HEK293 (cell line): ENCODE measurements at regions not wholly inside any gene's neighbourhood (a gene's known extent, or its start where the extent isn't known, plus 50 kb on each side); places are given as distances from the start of the nearest gene placed in this dataset.
"Not testable (repeated sequence)": the region's sequence is repeated elsewhere in the genome, so short reads cannot be mapped to it uniquely, and the experiment has no call there.

Source experiments
- CTCF ChIA-PET: fragments of 350-600 bp; formaldehyde crosslinking; extraction: SDS; loops from one replicate; lab custom pipeline; 2021; ENCODE audit warnings: antibody characterized with exemption; lab: Yijun Ruan, JAX
- POLR2A ChIA-PET: fragments of 300-600 bp; formaldehyde crosslinking; extraction: SDS; loops from one replicate; lab custom pipeline; 2020; ENCODE audit warnings: antibody characterized with exemption, inconsistent platforms; lab: Yijun Ruan, JAX
- H3K27ac ChIP-seq: fragments of 200-500 bp; sonication (Bioruptor generic); 2 replicates; pipeline ENCODE4 v1.5.1; 2014; ENCODE audit warnings: low read depth, low read length, control low read depth, inconsistent platforms; ENCODE audit errors: extremely low read depth
- H3K36me3 ChIP-seq, 2 experiments: fragments of 200-500 bp in 1 of 2; sonication (Bioruptor generic) in 1 of 2; 1 replicate in 1 of 2; 2 replicates in 1 of 2; pipeline ENCODE4 v1.5.1; 2014 to 2017; ENCODE audit warnings: inconsistent platforms in 2 of 2, low read length in 2 of 2; ENCODE audit not compliant: control insufficient read depth in 2 of 2, insufficient read depth in 1 of 2
- H3K4me1 ChIP-seq: fragments of 200-500 bp; sonication (Bioruptor generic); 2 replicates; pipeline ENCODE4 v1.5.1; 2014; ENCODE audit warnings: mild to moderate bottlenecking, low read length, inconsistent platforms; ENCODE audit not compliant: control insufficient read depth, insufficient read depth
- H3K4me3 ChIP-seq: 2 replicates; pipeline ENCODE4 v1.5.1; 2011; ENCODE audit warnings: low read depth, mild to moderate bottlenecking, control low read depth, low read length, moderate library complexity
- H3K9me3 ChIP-seq: fragments of 200-500 bp; sonication (Bioruptor generic); 2 replicates; pipeline ENCODE4 v1.5.1; 2014; ENCODE audit warnings: low read depth, low read length, inconsistent platforms; ENCODE audit not compliant: control insufficient read depth, insufficient read depth
- GFI1B ChIP-seq: fragments of 450-650 bp; formaldehyde crosslinking; IDR thresholded peaks from 2 replicates; pipeline ENCODE4 v1.5.1; 2016; ENCODE audit warnings: missing biosample characterization, missing genetic modification characterization
- GLI4 ChIP-seq: fragments of 450-650 bp; formaldehyde crosslinking; IDR thresholded peaks from 2 replicates; pipeline ENCODE4 v1.5.1; 2016; ENCODE audit warnings: missing biosample characterization, missing genetic modification characterization
- SCRT1 ChIP-seq: fragments of 450-650 bp; formaldehyde crosslinking; IDR thresholded peaks from 2 replicates; pipeline ENCODE4 v1.5.1; 2016; ENCODE audit warnings: missing biosample characterization, missing genetic modification characterization, borderline replicate concordance
- SETDB1 ChIP-seq: IDR thresholded peaks from one replicate; pipeline ENCODE4 v1.6.1; 2017; ENCODE audit warnings: mild to moderate bottlenecking, low read length, moderate library complexity, mixed read lengths; ENCODE audit not compliant: insufficient read length
- ZNF174 ChIP-seq: fragments of 450-650 bp; formaldehyde crosslinking; IDR thresholded peaks from 2 replicates; pipeline ENCODE4 v1.5.0; 2017; ENCODE audit warnings: missing biosample characterization, mild to moderate bottlenecking, missing genetic modification characterization
- ZNF19 ChIP-seq: fragments of 450-650 bp; formaldehyde crosslinking; IDR thresholded peaks from 2 replicates; pipeline ENCODE4; 2016; ENCODE audit warnings: missing biosample characterization, missing genetic modification characterization, low read depth
- ZNF2 ChIP-seq: fragments of 450-650 bp; formaldehyde crosslinking; IDR thresholded peaks from 2 replicates; pipeline ENCODE4 v1.5.1; 2016; ENCODE audit warnings: missing biosample characterization, missing genetic modification characterization
- ZNF23 ChIP-seq: fragments of 450-650 bp; formaldehyde crosslinking; IDR thresholded peaks from 2 replicates; pipeline ENCODE4 v1.5.1; 2016; ENCODE audit warnings: missing biosample characterization, missing genetic modification characterization, borderline replicate concordance
- ZNF530 ChIP-seq: fragments of 450-650 bp; formaldehyde crosslinking; IDR thresholded peaks from 2 replicates; pipeline ENCODE4 v1.5.1; 2016; ENCODE audit warnings: low read depth, missing biosample characterization, missing genetic modification characterization
- ZNF549 ChIP-seq: fragments of 450-650 bp; IDR thresholded peaks from 2 replicates; pipeline ENCODE4 v1.5.1; 2018; ENCODE audit warnings: missing biosample characterization, missing genetic modification characterization, mild to moderate bottlenecking, inconsistent platforms, moderate library complexity
- ZNF610 ChIP-seq: fragments of 450-650 bp; formaldehyde crosslinking; IDR thresholded peaks from 2 replicates; pipeline ENCODE4 v1.5.1; 2016; ENCODE audit warnings: missing biosample characterization, missing genetic modification characterization, borderline replicate concordance
- ZNF660 ChIP-seq: fragments of 450-650 bp; IDR thresholded peaks from 2 replicates; pipeline ENCODE4 v1.5.1; 2018; ENCODE audit warnings: missing biosample characterization, mild to moderate bottlenecking, missing genetic modification characterization
- ZNF692 ChIP-seq: fragments of 450-650 bp; formaldehyde crosslinking; IDR thresholded peaks from 2 replicates; pipeline ENCODE4 v1.5.1; 2016; ENCODE audit warnings: missing biosample characterization, missing genetic modification characterization
- ZNF776 ChIP-seq: fragments of 450-650 bp; formaldehyde crosslinking; IDR thresholded peaks from 2 replicates; pipeline ENCODE4 v1.5.0; 2017; ENCODE audit warnings: missing biosample characterization, missing genetic modification characterization, borderline replicate concordance
- ZNF785 ChIP-seq: fragments of 450-650 bp; formaldehyde crosslinking; IDR thresholded peaks from 2 replicates; pipeline ENCODE4 v1.5.1; 2016; ENCODE audit warnings: missing biosample characterization, missing genetic modification characterization
- ZNF837 ChIP-seq: fragments of 450-650 bp; formaldehyde crosslinking; IDR thresholded peaks from 2 replicates; pipeline ENCODE4 v1.5.1; 2016; ENCODE audit warnings: missing biosample characterization, missing genetic modification characterization
- TF ChIP-seq, protein P1 (sequence below): fragments of 450-650 bp; formaldehyde crosslinking; IDR thresholded peaks from 2 replicates; pipeline ENCODE4 v1.5.1; 2016; ENCODE audit warnings: missing biosample characterization, missing genetic modification characterization
- TF ChIP-seq, protein P2 (sequence below): fragments of 450-650 bp; formaldehyde crosslinking; IDR thresholded peaks from 2 replicates; pipeline ENCODE4 v1.5.1; 2017; ENCODE audit warnings: missing biosample characterization, missing genetic modification characterization
- TF ChIP-seq, protein P3 (sequence below): fragments of 450-650 bp; formaldehyde crosslinking; IDR thresholded peaks from 2 replicates; pipeline ENCODE4 v1.5.1; 2016; ENCODE audit warnings: missing biosample characterization, missing genetic modification characterization
- TF ChIP-seq, protein P4 (sequence below): fragments of 450-650 bp; formaldehyde crosslinking; conservative IDR thresholded peaks from 2 replicates; pipeline ENCODE4 v1.5.1; 2016; ENCODE audit warnings: low read depth, missing biosample characterization, missing genetic modification characterization

DNA sequence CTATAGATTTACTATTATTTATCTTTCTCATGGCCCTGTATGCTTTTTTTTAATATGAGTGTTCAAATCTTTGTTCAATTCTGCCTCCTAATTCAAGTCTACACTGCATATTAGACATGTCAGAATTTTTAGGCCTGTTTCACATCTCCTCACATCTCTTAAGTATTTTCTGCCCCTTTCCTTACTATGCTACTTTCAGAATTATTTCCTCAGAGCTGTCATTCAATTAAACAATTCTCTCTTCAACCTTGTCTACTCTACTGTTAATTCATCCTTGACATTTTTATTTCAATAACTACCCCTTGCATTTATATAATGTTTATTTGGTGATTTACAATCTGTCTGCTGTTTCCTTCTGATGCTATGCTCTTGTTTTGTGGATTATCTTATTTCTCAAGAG, 91.1 kb downstream of the CAPZA3 start:
- Histone ChIP-seq H3K4me1 (no peaks in the 10 kb centered on the region), H3K36me3 (no peaks in the 10 kb centered on the region)
- TF ChIP-seq ZNF19 (tag by site-specific recombination) (no peak), ZNF785 (tag by site-specific recombination) (no peak), ZNF2 (no peak), SETDB1 (peak; percentile 55), ZNF610 (no peak), ZNF530 (tag by site-specific recombination) (peak; percentile 53; the same call in 1 of the 2 replicates), ZNF837 (tag by site-specific recombination) (no peak), ZNF549 (no peak), ZNF692 (tag by site-specific recombination) (no peak), GLI4 (tag by site-specific recombination) (no peak)
- TF ChIP-seq, protein P1, sequence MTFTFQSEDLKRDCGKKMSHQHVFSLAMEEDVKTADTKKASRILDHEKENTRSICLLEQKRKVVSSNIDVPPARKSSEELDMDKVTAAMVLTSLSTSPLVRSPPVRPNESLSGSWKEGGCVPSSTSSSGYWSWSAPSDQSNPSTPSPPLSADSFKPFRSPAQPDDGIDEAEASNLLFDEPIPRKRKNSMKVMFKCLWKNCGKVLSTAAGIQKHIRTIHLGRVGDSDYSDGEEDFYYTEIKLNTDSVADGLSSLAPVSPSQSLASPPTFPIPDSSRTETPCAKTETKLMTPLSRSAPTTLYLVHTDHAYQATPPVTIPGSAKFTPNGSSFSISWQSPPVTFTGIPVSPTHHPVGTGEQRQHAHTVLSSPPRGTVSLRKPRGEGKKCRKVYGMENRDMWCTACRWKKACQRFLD (tag by site-specific recombination) = no peak
- TF ChIP-seq, all 188 proteins: peak for 2
- H3K4me3 ChIP-seq = no peak overlapping the region
- ChIA-PET POLR2A (no interaction called here), CTCF (no interaction called here)
- H3K27ac ChIP-seq = no peak overlapping the region
- H3K9me3 ChIP-seq = no peaks in the 10 kb centered on the region

DNA sequence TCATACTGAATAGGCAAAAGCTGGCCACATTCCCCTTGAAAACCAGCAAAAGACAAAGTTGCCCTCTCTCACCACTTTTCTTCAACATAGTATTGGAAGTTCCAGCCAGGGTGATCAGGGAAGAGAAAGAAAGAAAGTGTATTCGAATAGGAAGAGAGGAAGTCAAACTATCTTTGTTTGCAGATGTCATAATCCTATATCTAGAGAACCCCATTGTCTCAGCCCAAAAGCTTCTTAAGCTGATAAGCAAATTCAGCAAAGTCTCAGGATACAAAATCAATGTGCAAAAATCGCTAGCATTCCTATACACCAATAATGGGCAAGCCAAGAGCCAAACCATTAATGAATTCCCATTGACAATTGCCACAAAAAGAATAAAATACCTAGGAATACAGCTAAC, 95.0 kb downstream of the CAPZA3 start:
- CTCF ChIA-PET = not testable (repeated sequence)

GRCh38 chr12:18837025-18837424, 99.1 kb downstream of the CAPZA3 start:
- POLR2A ChIA-PET = no interaction called here
- no peaks in the 10 kb centered on the region for H3K4me1 ChIP-seq
- CTCF ChIA-PET = interaction anchor here (0.7 kb wide), 1 partner anchor 686 kb away, joined by 3 read pairs; no protein-coding TSS in a partner anchor
- no peak overlapping the region for H3K27ac ChIP-seq
- H3K36me3 ChIP-seq = no peaks in the 10 kb centered on the region
- H3K4me3 ChIP-seq = no peak overlapping the region
- H3K9me3 ChIP-seq = no peaks in the 10 kb centered on the region
- TF ChIP-seq ZNF776 (tag by site-specific recombination) (no peak), ZNF174 (tag by site-specific recombination) (no peak), SCRT1 (tag by site-specific recombination) (no peak), GFI1B (tag by site-specific recombination) (no peak), ZNF530 (tag by site-specific recombination) (no peak), ZNF23 (tag by site-specific recombination) (no peak), ZNF660 (tag by site-specific recombination) (no peak)
- TF ChIP-seq, protein P2, sequence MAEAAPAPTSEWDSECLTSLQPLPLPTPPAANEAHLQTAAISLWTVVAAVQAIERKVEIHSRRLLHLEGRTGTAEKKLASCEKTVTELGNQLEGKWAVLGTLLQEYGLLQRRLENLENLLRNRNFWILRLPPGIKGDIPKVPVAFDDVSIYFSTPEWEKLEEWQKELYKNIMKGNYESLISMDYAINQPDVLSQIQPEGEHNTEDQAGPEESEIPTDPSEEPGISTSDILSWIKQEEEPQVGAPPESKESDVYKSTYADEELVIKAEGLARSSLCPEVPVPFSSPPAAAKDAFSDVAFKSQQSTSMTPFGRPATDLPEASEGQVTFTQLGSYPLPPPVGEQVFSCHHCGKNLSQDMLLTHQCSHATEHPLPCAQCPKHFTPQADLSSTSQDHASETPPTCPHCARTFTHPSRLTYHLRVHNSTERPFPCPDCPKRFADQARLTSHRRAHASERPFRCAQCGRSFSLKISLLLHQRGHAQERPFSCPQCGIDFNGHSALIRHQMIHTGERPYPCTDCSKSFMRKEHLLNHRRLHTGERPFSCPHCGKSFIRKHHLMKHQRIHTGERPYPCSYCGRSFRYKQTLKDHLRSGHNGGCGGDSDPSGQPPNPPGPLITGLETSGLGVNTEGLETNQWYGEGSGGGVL (tag by site-specific recombination) = no peak
- TF ChIP-seq, protein P3, sequence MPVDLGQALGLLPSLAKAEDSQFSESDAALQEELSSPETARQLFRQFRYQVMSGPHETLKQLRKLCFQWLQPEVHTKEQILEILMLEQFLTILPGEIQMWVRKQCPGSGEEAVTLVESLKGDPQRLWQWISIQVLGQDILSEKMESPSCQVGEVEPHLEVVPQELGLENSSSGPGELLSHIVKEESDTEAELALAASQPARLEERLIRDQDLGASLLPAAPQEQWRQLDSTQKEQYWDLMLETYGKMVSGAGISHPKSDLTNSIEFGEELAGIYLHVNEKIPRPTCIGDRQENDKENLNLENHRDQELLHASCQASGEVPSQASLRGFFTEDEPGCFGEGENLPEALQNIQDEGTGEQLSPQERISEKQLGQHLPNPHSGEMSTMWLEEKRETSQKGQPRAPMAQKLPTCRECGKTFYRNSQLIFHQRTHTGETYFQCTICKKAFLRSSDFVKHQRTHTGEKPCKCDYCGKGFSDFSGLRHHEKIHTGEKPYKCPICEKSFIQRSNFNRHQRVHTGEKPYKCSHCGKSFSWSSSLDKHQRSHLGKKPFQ (tag by site-specific recombination) = no peak
- TF ChIP-seq, protein P4, sequence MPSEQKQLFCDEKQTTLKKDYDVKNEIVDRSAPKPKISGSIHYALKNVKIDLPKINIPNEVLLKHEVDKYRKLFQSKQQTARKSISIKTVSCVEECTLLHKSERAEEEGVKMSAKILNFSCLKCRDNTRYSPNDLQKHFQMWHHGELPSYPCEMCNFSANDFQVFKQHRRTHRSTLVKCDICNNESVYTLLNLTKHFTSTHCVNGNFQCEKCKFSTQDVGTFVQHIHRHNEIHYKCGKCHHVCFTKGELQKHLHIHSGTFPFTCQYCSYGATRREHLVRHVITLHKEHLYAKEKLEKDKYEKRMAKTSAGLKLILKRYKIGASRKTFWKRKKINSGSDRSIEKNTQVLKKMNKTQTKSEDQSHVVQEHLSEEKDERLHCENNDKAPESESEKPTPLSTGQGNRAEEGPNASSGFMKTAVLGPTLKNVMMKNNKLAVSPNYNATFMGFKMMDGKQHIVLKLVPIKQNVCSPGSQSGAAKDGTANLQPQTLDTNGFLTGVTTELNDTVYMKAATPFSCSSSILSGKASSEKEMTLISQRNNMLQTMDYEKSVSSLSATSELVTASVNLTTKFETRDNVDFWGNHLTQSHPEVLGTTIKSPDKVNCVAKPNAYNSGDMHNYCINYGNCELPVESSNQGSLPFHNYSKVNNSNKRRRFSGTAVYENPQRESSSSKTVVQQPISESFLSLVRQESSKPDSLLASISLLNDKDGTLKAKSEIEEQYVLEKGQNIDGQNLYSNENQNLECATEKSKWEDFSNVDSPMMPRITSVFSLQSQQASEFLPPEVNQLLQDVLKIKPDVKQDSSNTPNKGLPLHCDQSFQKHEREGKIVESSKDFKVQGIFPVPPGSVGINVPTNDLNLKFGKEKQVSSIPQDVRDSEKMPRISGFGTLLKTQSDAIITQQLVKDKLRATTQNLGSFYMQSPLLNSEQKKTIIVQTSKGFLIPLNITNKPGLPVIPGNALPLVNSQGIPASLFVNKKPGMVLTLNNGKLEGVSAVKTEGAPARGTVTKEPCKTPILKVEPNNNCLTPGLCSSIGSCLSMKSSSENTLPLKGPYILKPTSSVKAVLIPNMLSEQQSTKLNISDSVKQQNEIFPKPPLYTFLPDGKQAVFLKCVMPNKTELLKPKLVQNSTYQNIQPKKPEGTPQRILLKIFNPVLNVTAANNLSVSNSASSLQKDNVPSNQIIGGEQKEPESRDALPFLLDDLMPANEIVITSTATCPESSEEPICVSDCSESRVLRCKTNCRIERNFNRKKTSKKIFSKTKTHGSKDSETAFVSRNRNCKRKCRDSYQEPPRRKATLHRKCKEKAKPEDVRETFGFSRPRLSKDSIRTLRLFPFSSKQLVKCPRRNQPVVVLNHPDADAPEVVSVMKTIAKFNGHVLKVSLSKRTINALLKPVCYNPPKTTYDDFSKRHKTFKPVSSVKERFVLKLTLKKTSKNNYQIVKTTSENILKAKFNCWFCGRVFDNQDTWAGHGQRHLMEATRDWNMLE (tag by site-specific recombination) = no peak

More for the DNA sequence above, 95.0 kb downstream of the CAPZA3 start:
- H3K4me3 ChIP-seq, H3K4me1 ChIP-seq, H3K27ac ChIP-seq, H3K36me3 ChIP-seq, H3K9me3 ChIP-seq, POLR2A ChIA-PET: not testable (repeated sequence)
